Large intestine (tissue), 3 donors: ENCODE measurements at regions not wholly inside any gene's neighbourhood (a gene's known extent, or its start where the extent isn't known, plus 50 kb on each side); places are given as distances from the start of the nearest gene placed in this dataset.

Experiments
- DNase-seq, 2 donors: peaks; one replicate each; pipeline versions ENCODE4 v3.0.0 to v3.0.0-alpha.2; 2013
- H3K27ac ChIP-seq: one replicate; pipeline ENCODE4 v1.5.1; 2013; ENCODE audit warnings: low read length
- H3K27me3 ChIP-seq: 2 replicates; pipeline ENCODE4 v1.6.1; 2013; ENCODE audit warnings: low read length; ENCODE audit not compliant: control insufficient read depth, insufficient read depth
- H3K36me3 ChIP-seq: 2 replicates; pipeline ENCODE4 v1.6.1; 2013; ENCODE audit warnings: low read length; ENCODE audit not compliant: control insufficient read depth, insufficient read depth
- H3K4me1 ChIP-seq: one replicate; pipeline ENCODE4 v1.6.1; 2013; ENCODE audit warnings: low read length; ENCODE audit not compliant: control insufficient read depth, insufficient read depth
- H3K4me3 ChIP-seq: one replicate; pipeline ENCODE4 v1.5.1; 2013; ENCODE audit warnings: low read length
- H3K9me3 ChIP-seq: one replicate; pipeline ENCODE4 v1.6.1; 2013; ENCODE audit warnings: mild to moderate bottlenecking, low read depth, low read length, moderate library complexity; ENCODE audit not compliant: control insufficient read depth
- WGBS: methylation state at CpG from one replicate; pipeline ENCODE4 v1.1.5; 2013; ENCODE audit warnings: low lambda C conversion rate; ENCODE audit not compliant: insufficient coverage; 5-methylcytosine and 5-hydroxymethylcytosine counted together

DNA sequence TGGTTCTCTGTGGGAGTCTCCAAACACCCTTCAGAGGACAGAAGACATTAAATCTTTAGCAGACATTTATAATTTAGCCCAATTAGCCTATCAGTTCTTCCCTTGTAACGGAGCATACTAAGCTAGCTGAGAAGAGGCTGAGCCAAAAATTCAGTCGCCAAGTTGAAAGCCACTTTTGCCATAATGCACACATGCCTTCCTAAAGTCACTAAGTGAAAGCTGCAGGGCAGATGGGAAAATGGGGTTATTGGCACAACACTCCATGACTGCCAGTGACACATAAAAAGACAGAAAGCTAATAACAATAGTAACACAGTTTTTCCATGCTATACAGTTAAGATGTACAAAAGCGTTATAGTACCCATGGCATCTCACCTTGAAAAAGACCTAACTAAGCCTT, 176.2 kb downstream of the DIRAS2 start:
- Histone ChIP-seq H3K27ac (no peak overlapping the region), H3K36me3 (no peaks in the 10 kb centered on the region), H3K9me3 (no peaks in the 10 kb centered on the region), H3K27me3 (no peaks in the 10 kb centered on the region), H3K4me1 (no peaks in the 10 kb centered on the region), H3K4me3 (no peak overlapping the region)
- no peak for DNase-seq
- WGBS = no CpG with 5 or more reads among the region's 3 CpGs

GRCh38 chr9:90469435-90469834, 173.2 kb downstream of the DIRAS2 start:
- Histone ChIP-seq H3K27me3 (no peaks in the 10 kb centered on the region), H3K4me3 (no peak overlapping the region), H3K4me1 (no peaks in the 10 kb centered on the region), H3K36me3 (no peaks in the 10 kb centered on the region), H3K27ac (no peak overlapping the region), H3K9me3 (no peaks in the 10 kb centered on the region)
- DNase-seq = no peak
- WGBS = no CpG with 5 or more reads among the region's 8 CpGs

GRCh38 chr9:90469865-90470387, 172.7 kb downstream of the DIRAS2 start:
- no peaks in the 10 kb centered on the region for H3K9me3 ChIP-seq
- WGBS = no CpG with 5 or more reads among the region's 6 CpGs

DNA sequence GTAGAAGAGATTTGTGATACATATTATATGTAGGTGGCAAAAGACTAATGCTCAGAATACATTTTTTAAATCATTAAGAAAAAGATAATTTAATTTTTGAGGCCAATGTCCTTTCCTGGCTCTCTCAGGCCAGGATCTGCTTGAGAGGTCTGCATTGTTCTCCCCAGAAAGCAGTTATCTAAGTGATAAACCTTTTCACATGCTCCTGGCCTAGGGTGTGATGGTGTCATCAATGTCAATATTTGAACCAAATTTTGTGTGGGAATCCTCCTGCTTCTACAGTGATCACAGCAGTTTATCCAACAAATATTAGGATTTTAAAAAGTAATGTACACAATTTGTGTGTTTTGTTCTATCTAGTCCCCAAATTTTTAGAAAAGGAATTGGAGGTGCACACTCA, 166.6 kb downstream of the DIRAS2 start:
- no peak overlapping the region for H3K27ac ChIP-seq
- no peak for DNase-seq
- no peak overlapping the region for H3K4me3 ChIP-seq
- H3K27me3 ChIP-seq = no peaks in the 10 kb centered on the region
- H3K36me3 ChIP-seq = no peaks in the 10 kb centered on the region
- H3K4me1 ChIP-seq = no peaks in the 10 kb centered on the region
- no peaks in the 10 kb centered on the region for H3K9me3 ChIP-seq

More at GRCh38 chr9:90469865-90470387, 172.7 kb downstream of the DIRAS2 start:
- no peak for DNase-seq
- H3K36me3 ChIP-seq = no peaks in the 10 kb centered on the region
- H3K27ac ChIP-seq = no peak overlapping the region
- H3K27me3 ChIP-seq = no peaks in the 10 kb centered on the region
- no peak overlapping the region for H3K4me3 ChIP-seq
- no peaks in the 10 kb centered on the region for H3K4me1 ChIP-seq

DNA sequence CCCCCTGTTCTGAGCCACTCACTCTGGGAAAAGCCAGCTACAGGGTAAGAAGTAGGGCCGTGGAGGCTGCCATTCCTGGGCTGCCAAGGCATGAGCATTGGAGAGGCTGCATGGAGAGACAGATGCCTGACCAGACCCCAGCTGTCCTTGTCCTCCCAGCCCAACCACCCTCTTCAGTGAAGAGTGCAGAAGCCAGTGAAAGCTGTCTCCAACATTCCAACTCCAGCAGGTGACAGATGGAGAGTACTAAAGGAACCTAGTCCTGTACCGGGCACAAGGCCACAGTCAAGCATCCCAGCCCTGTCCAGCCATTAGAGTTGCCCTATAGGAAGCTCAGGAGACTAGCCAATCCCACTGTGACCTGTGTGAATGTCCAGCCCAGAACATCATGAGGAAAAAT, 165.1 kb downstream of the DIRAS2 start:
- no peaks in the 10 kb centered on the region for H3K9me3 ChIP-seq
- no peak for DNase-seq
- no peak overlapping the region for H3K27ac ChIP-seq
- no peaks in the 10 kb centered on the region for H3K27me3 ChIP-seq
- no peaks in the 10 kb centered on the region for H3K4me1 ChIP-seq
- no peaks in the 10 kb centered on the region for H3K36me3 ChIP-seq
- no CpG with 5 or more reads among the region's 2 CpGs for WGBS
- H3K4me3 ChIP-seq = no peak overlapping the region

- Histone ChIP-seq H3K27me3 (no peaks in the 10 kb centered on the region), H3K4me3 (no peak overlapping the region), H3K27ac (no peak overlapping the region), H3K9me3 (no peaks in the 10 kb centered on the region), H3K36me3 (no peaks in the 10 kb centered on the region), H3K4me1 (no peaks in the 10 kb centered on the region)
- DNase-seq = no peak
- WGBS = no CpG with 5 or more reads among the region's 6 CpGs
These were observed 163.8 kb downstream of the DIRAS2 start for GRCh38 chr9:90478821-90479220.

DNA sequence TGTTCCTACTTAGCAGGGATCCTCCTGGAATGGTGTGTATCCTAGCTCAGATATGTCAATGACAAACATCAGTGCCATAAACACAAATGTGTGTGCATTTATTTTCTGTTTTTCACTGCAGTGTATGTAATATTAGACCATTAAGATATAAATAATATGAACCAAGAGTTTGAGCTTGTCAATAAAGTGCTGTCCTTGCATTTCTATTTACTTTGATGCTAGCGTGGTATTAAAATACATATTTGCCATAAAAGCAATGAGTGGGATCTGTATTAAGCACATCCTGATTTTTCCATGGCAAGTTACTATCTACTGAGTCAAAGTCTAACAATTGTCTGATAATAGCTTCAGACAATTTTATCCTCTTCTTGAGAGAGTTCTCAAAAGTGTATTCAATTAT, 157.6 kb downstream of the DIRAS2 start:
- Histone ChIP-seq H3K4me3 (no peak overlapping the region), H3K9me3 (no peaks in the 10 kb centered on the region), H3K27ac (no peak overlapping the region), H3K27me3 (no peaks in the 10 kb centered on the region), H3K4me1 (no peaks in the 10 kb centered on the region), H3K36me3 (no peaks in the 10 kb centered on the region)
- no peak for DNase-seq
- WGBS = no CpG with 5 or more reads among the region's 1 CpG

DNA sequence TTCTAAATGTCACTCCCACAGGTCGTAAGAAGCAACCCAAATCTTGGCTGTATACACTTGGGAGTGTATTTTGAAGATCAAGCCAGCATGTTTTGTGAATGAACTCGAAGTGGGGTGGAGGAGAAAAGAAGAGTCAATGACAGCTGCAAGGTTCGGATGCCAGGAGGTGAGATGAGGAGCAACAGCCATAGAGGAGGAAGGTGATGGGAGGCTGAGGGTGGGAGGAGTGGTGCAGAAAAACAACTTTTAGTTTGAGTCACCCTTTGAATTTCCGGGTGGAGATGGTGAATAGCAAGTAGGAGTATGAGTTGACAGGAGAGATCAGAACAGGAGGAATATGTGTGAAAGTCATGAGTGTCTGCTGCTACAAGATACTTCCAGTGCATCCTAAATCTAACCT, 153.6 kb downstream of the DIRAS2 start:
- H3K27me3 ChIP-seq = no peaks in the 10 kb centered on the region
- H3K9me3 ChIP-seq = no peaks in the 10 kb centered on the region
- no peaks in the 10 kb centered on the region for H3K36me3 ChIP-seq
- 90% methylated on average over 2 of the region's 4 CpGs for WGBS
- no peak overlapping the region for H3K27ac ChIP-seq
- DNase-seq = no peak
- H3K4me3 ChIP-seq = no peak overlapping the region
- no peaks in the 10 kb centered on the region for H3K4me1 ChIP-seq

DNA sequence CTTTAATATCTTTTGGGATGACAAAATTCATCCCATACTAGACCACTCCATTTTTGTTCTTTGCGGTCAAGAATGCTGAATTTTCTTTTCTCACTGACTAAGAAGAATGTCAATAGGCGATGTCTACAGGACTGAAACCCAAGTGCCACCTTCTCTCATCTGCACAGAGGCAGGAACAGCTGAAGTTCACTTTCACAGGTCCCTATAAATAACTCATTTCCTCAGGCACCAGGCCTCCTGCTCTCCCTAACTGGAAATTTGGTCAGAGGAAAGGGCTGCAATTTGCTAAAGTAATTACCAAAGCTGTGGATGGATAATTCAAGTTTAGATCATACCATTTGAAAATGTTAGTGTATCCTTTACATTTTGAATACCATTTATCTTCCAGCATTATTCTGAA, 142.9 kb downstream of the DIRAS2 start:
- Histone ChIP-seq H3K9me3 (peaks cover 2% of the 10 kb centered on the region), H3K27ac (no peak overlapping the region), H3K4me1 (no peaks in the 10 kb centered on the region), H3K36me3 (no peaks in the 10 kb centered on the region), H3K27me3 (no peaks in the 10 kb centered on the region), H3K4me3 (no peak overlapping the region)
- no peak for DNase-seq
- no CpG with 5 or more reads among the region's 2 CpGs for WGBS

DNA sequence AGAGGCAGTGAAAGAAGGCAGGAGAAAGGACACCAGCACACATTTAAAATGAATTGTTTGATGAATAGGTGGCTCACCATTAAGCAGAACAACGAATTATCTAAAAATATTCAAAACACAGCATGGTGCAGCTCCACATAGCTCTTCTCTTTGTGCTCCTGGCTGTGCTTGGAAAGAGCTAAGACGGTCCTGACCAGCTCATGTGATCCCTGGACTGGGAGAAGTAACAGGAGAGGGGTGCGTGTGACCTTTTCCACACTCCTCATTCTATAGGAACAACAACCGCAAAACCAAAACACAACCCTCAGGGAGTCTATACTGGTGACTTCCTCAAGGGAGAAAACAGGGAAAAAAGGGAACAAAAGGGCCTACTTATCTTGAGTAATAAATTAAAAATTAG, 140.5 kb downstream of the DIRAS2 start:
- no CpG with 5 or more reads among the region's 4 CpGs for WGBS

DNA sequence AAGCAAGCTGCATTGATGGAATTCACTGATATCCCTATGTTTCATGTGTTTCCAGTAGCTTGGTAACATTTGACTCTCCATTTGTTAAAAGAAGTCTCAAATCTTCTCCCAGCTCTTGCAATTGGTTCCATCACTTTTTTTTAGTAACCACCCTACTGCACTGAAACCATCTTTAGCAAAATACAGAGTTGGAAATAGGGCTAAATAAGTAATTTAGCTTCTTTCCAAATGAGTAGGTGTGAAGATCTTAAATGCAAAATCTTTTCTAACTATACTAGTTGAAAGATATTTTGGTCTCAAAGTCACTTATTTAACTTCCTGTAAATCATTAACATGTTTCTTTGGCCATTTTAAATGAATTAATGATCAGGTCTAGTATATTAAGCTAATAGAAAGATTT, 138.1 kb downstream of the DIRAS2 start:
- DNase-seq = no peak
- no peaks in the 10 kb centered on the region for H3K36me3 ChIP-seq
- no peaks in the 10 kb centered on the region for H3K4me1 ChIP-seq
- no peak overlapping the region for H3K27ac ChIP-seq
- H3K27me3 ChIP-seq = no peaks in the 10 kb centered on the region
- no peak overlapping the region for H3K4me3 ChIP-seq
- H3K9me3 ChIP-seq = peaks cover 2% of the 10 kb centered on the region

More for the DNA sequence above, 140.5 kb downstream of the DIRAS2 start:
- no peak for DNase-seq
- no peaks in the 10 kb centered on the region for H3K27me3 ChIP-seq
- H3K27ac ChIP-seq = no peak overlapping the region
- H3K4me1 ChIP-seq = no peaks in the 10 kb centered on the region
- H3K9me3 ChIP-seq = peaks cover 2% of the 10 kb centered on the region
- H3K4me3 ChIP-seq = no peak overlapping the region
- H3K36me3 ChIP-seq = no peaks in the 10 kb centered on the region
